Smooth muscle cell (in vitro differentiated cells): ENCODE measurements at regions not wholly inside any gene's neighbourhood (a gene's known extent, or its start where the extent isn't known, plus 50 kb on each side); places are given as distances from the start of the nearest gene placed in this dataset.

Experiments
- DNase-seq: peaks from one replicate; lab custom pipeline; 2025; ENCODE audit not compliant: unreplicated experiment; lab: John Stamatoyannopoulos, UW
- H2AFZ ChIP-seq: fragments of 200-600 bp; sonication (generic); 2 replicates; pipeline ENCODE4 v1.6.0; 2016; ENCODE audit warnings: antibody characterized with exemption, low read depth, mild to moderate bottlenecking
- H3F3A ChIP-seq: fragments of 200-600 bp; sonication (generic); 2 replicates; pipeline ENCODE4 v1.6.0; 2017; ENCODE audit warnings: antibody characterized with exemption, low read depth
- H3K27ac ChIP-seq: fragments of 200-600 bp; sonication (generic); 2 replicates; pipeline ENCODE4 v1.5.1; 2016; ENCODE audit warnings: low read depth, mild to moderate bottlenecking
- H3K27me3 ChIP-seq: fragments of 200-600 bp; sonication (generic); 2 replicates; pipeline ENCODE4 v1.6.1; 2016; ENCODE audit warnings: low read depth, mild to moderate bottlenecking
- H3K36me3 ChIP-seq: fragments of 200-600 bp; sonication (generic); 2 replicates; pipeline ENCODE4 v1.5.1; 2016; ENCODE audit warnings: low read depth
- H3K4me1 ChIP-seq: fragments of 200-600 bp; sonication (generic); 2 replicates; pipeline ENCODE4 v1.5.1; 2016; ENCODE audit warnings: low read depth
- H3K4me2 ChIP-seq: fragments of 200-600 bp; sonication (generic); 2 replicates; pipeline ENCODE4 v1.6.0; 2016; ENCODE audit warnings: mild to moderate bottlenecking
- H3K4me3 ChIP-seq: fragments of 200-600 bp; sonication (generic); 2 replicates; pipeline ENCODE4 v1.5.1; 2016; ENCODE audit warnings: mild to moderate bottlenecking
- H3K79me2 ChIP-seq: fragments of 200-600 bp; sonication (generic); 2 replicates; pipeline ENCODE4 v1.6.0; 2016; ENCODE audit warnings: low read depth, mild to moderate bottlenecking
- H3K9ac ChIP-seq: fragments of 200-600 bp; sonication (generic); 2 replicates; pipeline ENCODE4 v1.6.0; 2016; ENCODE audit warnings: low read depth
- H3K9me3 ChIP-seq: fragments of 200-600 bp; sonication (generic); replicated peaks from 2 replicates; pipeline ENCODE4 v1.5.1; 2016; ENCODE audit warnings: low read depth
- H4K20me1 ChIP-seq: fragments of 200-600 bp; sonication (generic); 2 replicates; pipeline ENCODE4 v1.6.0; 2016; ENCODE audit warnings: low read depth
- CTCF ChIP-seq: fragments of 200-600 bp; sonication (generic); IDR thresholded peaks from 2 replicates; pipeline ENCODE4 v1.5.1; 2017; ENCODE audit warnings: borderline replicate concordance, mild to moderate bottlenecking, antibody characterized with exemption; ENCODE audit not compliant: insufficient read depth, poor library complexity, severe bottlenecking
- WGBS: methylation state at CpG from one replicate; pipeline ENCODE4 v1.1.7; 2016; ENCODE audit warnings: low lambda C conversion rate; 5-methylcytosine and 5-hydroxymethylcytosine counted together

- no peak overlapping the region for H3K9ac ChIP-seq
- H3K9me3 ChIP-seq = no peaks in the 10 kb centered on the region
- H2AFZ ChIP-seq = no peak overlapping the region
- peak overlapping the region; percentile 69 for H3K4me2 ChIP-seq
- H4K20me1 ChIP-seq = no peaks in the 10 kb centered on the region
- H3F3A ChIP-seq = peaks cover 3% of the 10 kb centered on the region
- H3K4me3 ChIP-seq = no peak overlapping the region
- peak overlapping the region; percentile 7 for H3K27ac ChIP-seq
- no peaks in the 10 kb centered on the region for H3K4me1 ChIP-seq
- H3K36me3 ChIP-seq = no peaks in the 10 kb centered on the region
- no peak for DNase-seq
- TF ChIP-seq CTCF = no peak
- 47% methylated on average over 2 of the region's 2 CpGs for WGBS
- no peaks in the 10 kb centered on the region for H3K79me2 ChIP-seq
- no peaks in the 10 kb centered on the region for H3K27me3 ChIP-seq
Measured at GRCh38 chr3:176795891-176796290, 401.4 kb downstream of the TBL1XR1 start.

GRCh38 chr3:176794406-176794805 is 402.9 kb downstream of the TBL1XR1 start:
- Histone ChIP-seq H3K9ac (no peak overlapping the region), H4K20me1 (no peaks in the 10 kb centered on the region), H3K9me3 (no peaks in the 10 kb centered on the region), H3K4me1 (no peaks in the 10 kb centered on the region), H2AFZ (no peak overlapping the region), H3K36me3 (no peaks in the 10 kb centered on the region), H3K4me3 (no peak overlapping the region), H3K27me3 (no peaks in the 10 kb centered on the region), H3F3A (peaks cover 3% of the 10 kb centered on the region), H3K4me2 (no peak overlapping the region), H3K27ac (no peak overlapping the region), H3K79me2 (no peaks in the 10 kb centered on the region)
- TF ChIP-seq CTCF = no peak
- DNase-seq = no peak
- 69% methylated on average over 3 of the region's 3 CpGs for WGBS

GRCh38 chr3:176789947-176790346 is 407.3 kb downstream of the TBL1XR1 start:
- Histone ChIP-seq H3K27ac (no peak overlapping the region), H3K9ac (no peak overlapping the region), H3F3A (no peaks in the 10 kb centered on the region), H3K9me3 (no peaks in the 10 kb centered on the region), H3K79me2 (no peaks in the 10 kb centered on the region), H2AFZ (no peak overlapping the region), H4K20me1 (no peaks in the 10 kb centered on the region), H3K4me1 (no peaks in the 10 kb centered on the region), H3K4me3 (no peak overlapping the region), H3K27me3 (no peaks in the 10 kb centered on the region), H3K4me2 (no peak overlapping the region), H3K36me3 (no peaks in the 10 kb centered on the region)
- WGBS = 89% methylated on average over 3 of the region's 3 CpGs
- no peak for DNase-seq
- TF ChIP-seq CTCF = no peak

GRCh38 chr3:176789281-176789705 is 408.0 kb downstream of the TBL1XR1 start:
- no peak overlapping the region for H3K4me2 ChIP-seq
- DNase-seq = no peak
- 69% methylated on average over 1 of the region's 1 CpG for WGBS
- no peak overlapping the region for H2AFZ ChIP-seq
- H3K79me2 ChIP-seq = no peaks in the 10 kb centered on the region
- H3K9me3 ChIP-seq = no peaks in the 10 kb centered on the region
- H3F3A ChIP-seq = no peaks in the 10 kb centered on the region
- TF ChIP-seq CTCF = no peak
- H3K27ac ChIP-seq = no peak overlapping the region
- H3K4me1 ChIP-seq = no peaks in the 10 kb centered on the region
- no peak overlapping the region for H3K4me3 ChIP-seq
- no peaks in the 10 kb centered on the region for H4K20me1 ChIP-seq
- no peaks in the 10 kb centered on the region for H3K36me3 ChIP-seq
- no peaks in the 10 kb centered on the region for H3K27me3 ChIP-seq
- no peak overlapping the region for H3K9ac ChIP-seq
